GM12891 (cell line): ENCODE measurements at regions not wholly inside any gene's neighbourhood (a gene's known extent, or its start where the extent isn't known, plus 50 kb on each side); places are given as distances from the start of the nearest gene placed in this dataset.

Experiments used
- POLR2A ChIP-seq: IDR thresholded peaks from 2 replicates; pipeline ENCODE4 v1.6.1; 2011; ENCODE audit warnings: low read depth, low read length, control low read depth
- POLR2AphosphoS5 ChIP-seq: IDR thresholded peaks from 2 replicates; pipeline ENCODE4 v1.6.1; 2011; ENCODE audit warnings: low read depth, low read length, control low read depth
- POU2F2 ChIP-seq: IDR thresholded peaks from 2 replicates; pipeline ENCODE4 v1.6.1; 2011; ENCODE audit warnings: low read depth, mild to moderate bottlenecking, control low read depth, low read length, moderate library complexity

GRCh38 chr6:94394822-94395221 is 975.5 kb upstream of the EPHA7 start:
- TF ChIP-seq POLR2AphosphoS5 = no peak
- TF ChIP-seq POLR2A = no peak
- no peak for TF ChIP-seq POU2F2
